Ovary (tissue), 3 donors: ENCODE measurements at regions not wholly inside any gene's neighbourhood (a gene's known extent, or its start where the extent isn't known, plus 50 kb on each side); places are given as distances from the start of the nearest gene placed in this dataset.

ENCODE experiments used
- POLR2A ChIP-seq: fragments of 450-650 bp; IDR thresholded peaks from one replicate; pipeline ENCODE4 v1.6.1; 2017; ENCODE audit warnings: antibody characterized with exemption, mild to moderate bottlenecking, moderate library complexity
- TF ChIP-seq, protein P1 (sequence below), 3 donors: fragments of 450-650 bp in 2 of 3; fragments of 200-600 bp in 1 of 3; IDR thresholded peaks; one replicate each; pipeline versions ENCODE4 v1.5.1 to v1.8.0; 2016 to 2022; ENCODE audit warnings: antibody characterized with exemption in 3 of 3, mild to moderate bottlenecking in 1 of 3
- donor health status: DM: no; HTN: no; CAD: no.

DNA sequence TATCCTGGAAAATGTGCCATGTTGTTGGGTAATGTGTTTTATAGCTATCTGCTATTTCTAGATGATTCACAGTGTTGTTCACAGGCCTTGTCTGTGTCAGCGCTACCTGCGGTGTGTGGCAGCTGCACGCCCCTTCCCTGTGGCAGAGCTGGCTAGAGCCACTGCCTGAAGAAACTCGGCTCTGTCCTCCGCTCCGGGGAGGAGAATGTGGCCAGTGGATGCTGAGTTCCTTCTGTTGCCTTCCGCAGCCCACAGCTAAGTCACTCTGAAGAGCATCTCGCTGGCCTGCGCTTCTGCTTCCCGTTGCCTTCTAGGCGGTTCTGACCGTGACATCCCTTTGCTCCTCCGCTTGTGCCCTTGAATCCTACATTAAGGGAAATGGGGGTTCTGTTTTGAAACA, 135.1 kb downstream of the PLG start:
- TF ChIP-seq, protein P1, sequence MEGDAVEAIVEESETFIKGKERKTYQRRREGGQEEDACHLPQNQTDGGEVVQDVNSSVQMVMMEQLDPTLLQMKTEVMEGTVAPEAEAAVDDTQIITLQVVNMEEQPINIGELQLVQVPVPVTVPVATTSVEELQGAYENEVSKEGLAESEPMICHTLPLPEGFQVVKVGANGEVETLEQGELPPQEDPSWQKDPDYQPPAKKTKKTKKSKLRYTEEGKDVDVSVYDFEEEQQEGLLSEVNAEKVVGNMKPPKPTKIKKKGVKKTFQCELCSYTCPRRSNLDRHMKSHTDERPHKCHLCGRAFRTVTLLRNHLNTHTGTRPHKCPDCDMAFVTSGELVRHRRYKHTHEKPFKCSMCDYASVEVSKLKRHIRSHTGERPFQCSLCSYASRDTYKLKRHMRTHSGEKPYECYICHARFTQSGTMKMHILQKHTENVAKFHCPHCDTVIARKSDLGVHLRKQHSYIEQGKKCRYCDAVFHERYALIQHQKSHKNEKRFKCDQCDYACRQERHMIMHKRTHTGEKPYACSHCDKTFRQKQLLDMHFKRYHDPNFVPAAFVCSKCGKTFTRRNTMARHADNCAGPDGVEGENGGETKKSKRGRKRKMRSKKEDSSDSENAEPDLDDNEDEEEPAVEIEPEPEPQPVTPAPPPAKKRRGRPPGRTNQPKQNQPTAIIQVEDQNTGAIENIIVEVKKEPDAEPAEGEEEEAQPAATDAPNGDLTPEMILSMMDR (IDR thresholded peaks at IDR 0.05), result no peak
- no peak for TF ChIP-seq POLR2A
